WTC11 (cell line): ENCODE measurements at regions not wholly inside any gene's neighbourhood (a gene's known extent, or its start where the extent isn't known, plus 50 kb on each side); places are given as distances from the start of the nearest gene placed in this dataset.

Experiments
- ARID4B ChIP-seq: sonication (generic); formaldehyde crosslinking; IDR thresholded peaks from 2 replicates; pipeline ENCODE4 v1.8.0; 2023; ENCODE audit warnings: missing genetic modification reagents, mild to moderate bottlenecking, borderline replicate concordance
- CREB1 ChIP-seq: sonication (generic); formaldehyde crosslinking; IDR thresholded peaks from 2 replicates; pipeline ENCODE4 v1.8.0; 2023; ENCODE audit warnings: mild to moderate bottlenecking, missing genetic modification reagents
- CREM ChIP-seq: sonication (generic); formaldehyde crosslinking; IDR thresholded peaks from 2 replicates; pipeline ENCODE4 v1.8.1; 2022; ENCODE audit warnings: mild to moderate bottlenecking, missing genetic modification reagents, moderate library complexity
- CTCF ChIP-seq: fragments of 200-600 bp; IDR thresholded peaks from 2 replicates; pipeline ENCODE4 v1.8.0; 2022; ENCODE audit warnings: antibody characterized with exemption
- E2F1 ChIP-seq: sonication (generic); formaldehyde crosslinking; IDR thresholded peaks from 2 replicates; pipeline ENCODE4 v1.8.0; 2022; ENCODE audit warnings: mild to moderate bottlenecking, missing genetic modification reagents
- GABPB1 ChIP-seq: sonication (generic); formaldehyde crosslinking; IDR thresholded peaks from 2 replicates; pipeline ENCODE4 v1.8.1; 2023; ENCODE audit warnings: mild to moderate bottlenecking, missing genetic modification reagents
- IRF1 ChIP-seq: sonication (generic); formaldehyde crosslinking; IDR thresholded peaks from 2 replicates; pipeline ENCODE4 v1.8.0; 2023; ENCODE audit warnings: missing genetic modification reagents
- JUN ChIP-seq: sonication (generic); formaldehyde crosslinking; IDR thresholded peaks from 2 replicates; pipeline ENCODE4 v1.8.0; 2023; ENCODE audit warnings: mild to moderate bottlenecking, missing genetic modification reagents
- MAX ChIP-seq: sonication (generic); formaldehyde crosslinking; IDR thresholded peaks from 2 replicates; pipeline ENCODE4 v1.8.0; 2022; ENCODE audit warnings: mild to moderate bottlenecking, missing genetic modification reagents
- MXD4 ChIP-seq: fragments of 250-450 bp; sonication (Bioruptor Pico); IDR thresholded peaks from 2 replicates; pipeline ENCODE4 v1.8.0; 2021; ENCODE audit warnings: mild to moderate bottlenecking, moderate library complexity, borderline replicate concordance
- MYBL2 ChIP-seq: sonication (generic); formaldehyde crosslinking; IDR thresholded peaks from 2 replicates; pipeline ENCODE4 v1.8.1; 2023; ENCODE audit warnings: mild to moderate bottlenecking, moderate library complexity, missing genetic modification reagents
- NFYB ChIP-seq: sonication (generic); formaldehyde crosslinking; conservative IDR thresholded peaks from 2 replicates; pipeline ENCODE4 v1.8.0; 2022; ENCODE audit warnings: low read depth, missing genetic modification reagents
- USF2 ChIP-seq: sonication (generic); formaldehyde crosslinking; IDR thresholded peaks from 2 replicates; pipeline ENCODE4 v1.8.1; 2023; ENCODE audit warnings: mild to moderate bottlenecking, missing genetic modification reagents, moderate library complexity
- ZNF232 ChIP-seq: sonication (generic); formaldehyde crosslinking; IDR thresholded peaks from 2 replicates; pipeline ENCODE4 v1.8.0; 2022; ENCODE audit warnings: mild to moderate bottlenecking, missing genetic modification reagents

GRCh38 chr10:64374346-64374745, 853.1 kb downstream of the REEP3 start:
- no peak for TF ChIP-seq CREB1 (CRISPR knock-in tag)
- TF ChIP-seq CTCF, result no peak
- TF ChIP-seq USF2, result no peak
- TF ChIP-seq ZNF232, result no peak
- no peak for TF ChIP-seq JUN (CRISPR knock-in tag)
- no peak for TF ChIP-seq E2F1 (CRISPR knock-in tag)
- no peak for TF ChIP-seq MYBL2 (CRISPR knock-in tag)
- TF ChIP-seq MAX (CRISPR knock-in tag), result no peak
- no peak for TF ChIP-seq ARID4B
- TF ChIP-seq MXD4, result no peak
- TF ChIP-seq NFYB (CRISPR knock-in tag), result no peak
- TF ChIP-seq GABPB1 (CRISPR knock-in tag), result no peak
- no peak for TF ChIP-seq IRF1 (CRISPR knock-in tag)
- TF ChIP-seq CREM (CRISPR knock-in tag), result no peak
